Astrocyte (in vitro differentiated cells and primary cell): ENCODE measurements at regions not wholly inside any gene's neighbourhood (a gene's known extent, or its start where the extent isn't known, plus 50 kb on each side); places are given as distances from the start of the nearest gene placed in this dataset.

ENCODE experiments used
- DNase-seq: peaks from one replicate; pipeline ENCODE4 v3.0.0-alpha.2; 2010; ENCODE audit warnings: low read depth
- FAIRE-seq: peaks from 2 replicates; lab custom pipeline; 2011; peaks lifted over from hg19 to GRCh38; lab: Jason Lieb, UNC
- H2AFZ ChIP-seq: 2 replicates; pipeline ENCODE4 v1.6.0; 2012; ENCODE audit warnings: low read depth, low read length, inconsistent platforms
- H3K27ac ChIP-seq: 2 replicates; pipeline ENCODE4 v1.5.1; 2011; ENCODE audit warnings: low read depth, low read length, inconsistent platforms
- H3K27me3 ChIP-seq: 2 replicates; pipeline ENCODE4 v1.6.0; 2011; ENCODE audit warnings: low read length, inconsistent platforms; ENCODE audit not compliant: insufficient read depth
- H3K36me3 ChIP-seq: 2 replicates; pipeline ENCODE4 v1.5.1; 2011; ENCODE audit warnings: low read length, inconsistent platforms; ENCODE audit not compliant: insufficient read depth
- H3K4me1 ChIP-seq: 2 replicates; pipeline ENCODE4 v1.5.1; 2011; ENCODE audit warnings: low read length, inconsistent platforms; ENCODE audit not compliant: insufficient read depth
- H3K4me2 ChIP-seq: 2 replicates; pipeline ENCODE4 v1.6.0; 2012; ENCODE audit warnings: low read length, inconsistent platforms
- H3K4me3 ChIP-seq: 2 replicates; pipeline ENCODE4 v1.5.1; 2011; ENCODE audit warnings: low read depth, mild to moderate bottlenecking, low read length, inconsistent platforms; ENCODE audit not compliant: insufficient read depth
- H3K79me2 ChIP-seq: 2 replicates; pipeline ENCODE4 v1.6.0; 2012; ENCODE audit warnings: mild to moderate bottlenecking, low read length, inconsistent platforms; ENCODE audit not compliant: insufficient read depth
- H3K9ac ChIP-seq: 2 replicates; pipeline ENCODE4 v1.6.0; 2012; ENCODE audit warnings: mild to moderate bottlenecking, low read length, inconsistent platforms
- H3K9me3 ChIP-seq: 2 replicates; pipeline ENCODE4 v1.5.1; 2012; ENCODE audit warnings: low read depth, mild to moderate bottlenecking, low read length, inconsistent platforms; ENCODE audit not compliant: insufficient read depth
- H4K20me1 ChIP-seq: 2 replicates; pipeline ENCODE4 v1.6.0; 2012; ENCODE audit warnings: low read length, inconsistent platforms; ENCODE audit not compliant: insufficient read depth
- H3K27ac Mint-ChIP-seq: one replicate; pipeline ENCODE4 v1.8.0; 2021; ENCODE audit warnings: mild to moderate bottlenecking, mixed read lengths; ENCODE audit not compliant: unreplicated experiment
- H3K27me3 Mint-ChIP-seq: one replicate; pipeline ENCODE4 v1.8.0; 2021; ENCODE audit warnings: low read depth, mixed read lengths; ENCODE audit not compliant: unreplicated experiment
- H3K36me3 Mint-ChIP-seq: one replicate; pipeline ENCODE4 v1.8.0; 2021; ENCODE audit warnings: low read depth, mixed read lengths; ENCODE audit not compliant: unreplicated experiment
- H3K4me1 Mint-ChIP-seq: one replicate; pipeline ENCODE4 v1.8.0; 2021; ENCODE audit warnings: low read depth, mixed read lengths; ENCODE audit not compliant: unreplicated experiment
- H3K4me3 Mint-ChIP-seq: one replicate; pipeline ENCODE4 v1.8.0; 2021; ENCODE audit warnings: mild to moderate bottlenecking, moderate library complexity, mixed read lengths; ENCODE audit not compliant: unreplicated experiment
- H3K9me3 Mint-ChIP-seq: one replicate; pipeline ENCODE4 v1.8.0; 2021; ENCODE audit warnings: mild to moderate bottlenecking, mixed read lengths; ENCODE audit not compliant: unreplicated experiment
- CTCF ChIP-seq: IDR thresholded peaks from 2 replicates; pipeline ENCODE4 v1.5.1; 2011; ENCODE audit warnings: low read depth, mild to moderate bottlenecking, inconsistent platforms, low read length, moderate library complexity; ENCODE audit not compliant: insufficient read depth
- EZH2 ChIP-seq: IDR thresholded peaks from 2 replicates; pipeline ENCODE4 v1.6.1; 2012; ENCODE audit warnings: mild to moderate bottlenecking, low read length, inconsistent platforms; ENCODE audit not compliant: insufficient read depth

DNA sequence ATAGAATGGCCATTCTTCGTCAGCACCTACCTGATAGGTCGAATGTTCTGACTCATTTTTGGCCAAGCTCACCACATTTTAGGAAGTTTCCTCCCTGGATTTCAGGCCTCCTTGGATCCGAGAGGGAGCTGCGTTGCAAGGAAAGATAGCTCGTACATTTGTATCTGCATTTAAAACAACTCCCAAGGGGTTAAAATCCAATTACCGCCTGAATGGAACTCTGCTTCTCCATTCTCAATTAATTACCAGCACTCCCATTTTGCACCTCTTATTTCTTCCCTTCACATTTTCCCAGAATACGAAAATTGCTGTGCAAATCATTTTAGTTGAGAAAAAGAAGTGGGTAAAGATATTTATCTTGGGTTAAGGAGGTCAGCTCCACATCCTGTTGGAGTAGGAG lies 610.7 kb downstream of the NPHP4 start:
- peaks cover 3% of the 10 kb centered on the region for H3K4me1 Mint-ChIP-seq
- H3K36me3 ChIP-seq = no peaks in the 10 kb centered on the region
- no peaks in the 10 kb centered on the region for H3K27me3 ChIP-seq
- no peaks in the 10 kb centered on the region for H3K4me1 ChIP-seq
- no peak overlapping the region for H2AFZ ChIP-seq
- H3K4me3 ChIP-seq = no peak overlapping the region
- DNase-seq (no peak), FAIRE-seq (no peak)
- no peak overlapping the region for H3K27ac Mint-ChIP-seq
- H3K27ac ChIP-seq = no peak overlapping the region
- H3K36me3 Mint-ChIP-seq = no peaks in the 10 kb centered on the region
- no peaks in the 10 kb centered on the region for H4K20me1 ChIP-seq
- H3K9me3 ChIP-seq = peaks cover 21% of the 10 kb centered on the region
- no peak overlapping the region for H3K9ac ChIP-seq
- no peak overlapping the region for H3K4me2 ChIP-seq
- H3K9me3 Mint-ChIP-seq = peaks cover 8% of the 10 kb centered on the region
- H3K27me3 Mint-ChIP-seq = peaks cover 36% of the 10 kb centered on the region
- H3K4me3 Mint-ChIP-seq = no peak overlapping the region
- no peaks in the 10 kb centered on the region for H3K79me2 ChIP-seq
- no peak for TF ChIP-seq CTCF

- no peaks in the 10 kb centered on the region for H3K79me2 ChIP-seq
- H3K4me2 ChIP-seq = no peak overlapping the region
- H2AFZ ChIP-seq = no peak overlapping the region
- no peaks in the 10 kb centered on the region for H3K4me1 ChIP-seq
- no peak overlapping the region for H3K4me3 ChIP-seq
- TF ChIP-seq CTCF (no peak), EZH2 (no peak)
- no peaks in the 10 kb centered on the region for H3K36me3 ChIP-seq
- H4K20me1 ChIP-seq = no peaks in the 10 kb centered on the region
- Mint-ChIP-seq H3K27ac (no peak overlapping the region), H3K36me3 (no peaks in the 10 kb centered on the region), H3K4me3 (no peak overlapping the region), H3K27me3 (peaks cover 36% of the 10 kb centered on the region), H3K9me3 (peaks cover 8% of the 10 kb centered on the region), H3K4me1 (peaks cover 3% of the 10 kb centered on the region)
- DNase-seq = no peak
- no peak overlapping the region for H3K9ac ChIP-seq
- no peak for FAIRE-seq
- peaks cover 12% of the 10 kb centered on the region for H3K9me3 ChIP-seq
- H3K27me3 ChIP-seq = no peaks in the 10 kb centered on the region
- H3K27ac ChIP-seq = no peak overlapping the region
Observed at GRCh38 chr1:5379176-5379759, 613.0 kb downstream of the NPHP4 start.

GRCh38 chr1:5376538-5377247 lies 615.5 kb downstream of the NPHP4 start:
- Mint-ChIP-seq H3K27ac (no peak overlapping the region), H3K27me3 (peaks cover 27% of the 10 kb centered on the region), H3K4me1 (peaks cover 3% of the 10 kb centered on the region), H3K4me3 (no peak overlapping the region), H3K36me3 (no peaks in the 10 kb centered on the region), H3K9me3 (peaks cover 7% of the 10 kb centered on the region)
- no peaks in the 10 kb centered on the region for H3K4me1 ChIP-seq
- FAIRE-seq (no peak), DNase-seq (no peak)
- H3K4me3 ChIP-seq = no peak overlapping the region
- H2AFZ ChIP-seq = no peak overlapping the region
- no peaks in the 10 kb centered on the region for H4K20me1 ChIP-seq
- TF ChIP-seq EZH2 (no peak), CTCF (no peak)
- H3K27ac ChIP-seq = no peak overlapping the region
- H3K27me3 ChIP-seq = no peaks in the 10 kb centered on the region
- H3K4me2 ChIP-seq = no peak overlapping the region
- H3K9me3 ChIP-seq = peaks cover 24% of the 10 kb centered on the region
- no peaks in the 10 kb centered on the region for H3K79me2 ChIP-seq
- no peaks in the 10 kb centered on the region for H3K36me3 ChIP-seq
- H3K9ac ChIP-seq = no peak overlapping the region
